Stimulated activated CD4-positive, alpha-beta T cell treated with anti-CD3 and anti-CD28 coated beads, Interleukin-4, amount 100 ng/mL, for 1 hour (primary cell): ENCODE measurements at regions not wholly inside any gene's neighbourhood (a gene's known extent, or its start where the extent isn't known, plus 50 kb on each side); places are given as distances from the start of the nearest gene placed in this dataset.
"Not testable (repeated sequence)": the region's sequence is repeated elsewhere in the genome, so short reads cannot be mapped to it uniquely, and the experiment has no call there.

Experiments used
- DNase-seq: peaks from one replicate; pipeline ENCODE4 v3.0.0-alpha.2; 2020

- DNase-seq = no peak
Measured at GRCh38 chr20:60172346-60172984, 214.2 kb downstream of the CDH26 start.

DNA sequence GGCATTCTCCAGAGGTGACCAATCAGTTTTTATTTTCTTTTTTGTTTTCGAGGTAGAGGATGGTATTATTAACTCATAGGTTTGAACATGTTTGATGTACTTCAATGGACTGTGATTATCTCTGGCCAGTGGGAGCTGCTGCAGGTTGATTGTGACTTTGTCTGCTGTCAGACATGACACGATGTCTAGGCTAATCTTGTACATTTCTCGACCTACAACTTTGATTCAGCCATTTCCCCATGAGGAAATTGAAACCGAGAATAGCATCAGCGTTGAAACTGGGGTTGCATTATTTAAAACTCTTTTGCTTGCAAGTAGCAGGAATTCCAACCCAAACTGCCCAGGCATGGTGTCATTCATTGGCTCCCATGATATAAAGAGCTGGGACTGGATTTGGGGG, 218.9 kb downstream of the CDH26 start:
- no peak for DNase-seq

- no peak for DNase-seq
Measured at GRCh38 chr20:60180986-60181385, 222.8 kb downstream of the CDH26 start.

DNA sequence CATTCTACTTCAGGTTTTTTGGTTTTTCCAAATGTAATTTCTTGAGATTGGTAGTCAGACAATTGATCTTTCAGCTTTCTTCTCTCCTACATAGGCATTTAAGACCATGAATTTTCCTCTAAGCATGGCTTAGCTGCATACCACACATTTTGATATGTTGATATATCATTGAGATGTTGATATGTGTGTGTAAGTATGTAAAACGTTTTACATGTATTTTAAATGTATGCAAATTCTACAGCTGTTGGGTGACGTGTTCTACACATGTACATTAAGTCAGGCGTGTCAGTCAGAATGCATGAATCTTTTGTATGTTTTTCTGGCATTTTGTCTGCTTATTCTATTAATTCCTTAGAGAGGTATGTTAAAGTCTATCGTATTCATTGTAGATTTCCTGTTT, 228.2 kb downstream of the CDH26 start:
- no peak for DNase-seq

DNA sequence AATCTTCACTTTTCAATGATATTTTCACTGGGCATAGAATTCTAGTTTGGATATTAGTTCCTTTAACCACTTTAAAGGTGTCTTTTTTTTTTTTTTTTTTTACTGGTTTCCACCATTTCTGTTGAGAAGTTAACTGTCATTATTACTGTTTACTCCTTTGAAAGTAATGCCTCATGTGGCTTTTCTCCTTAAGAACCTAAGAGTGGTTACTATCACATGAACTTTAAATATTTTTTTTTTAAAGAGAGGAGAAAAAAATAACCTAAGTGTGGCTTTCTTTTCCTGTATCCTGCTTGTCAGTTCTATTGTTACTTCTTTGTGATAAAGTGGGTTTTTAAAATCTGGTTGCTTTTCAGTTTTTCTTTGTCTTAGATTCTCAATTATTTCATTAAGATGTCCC, 229.5 kb downstream of the CDH26 start:
- no peak for DNase-seq

- DNase-seq = no peak
Measured at GRCh38 chr20:60191014-60191413, 232.8 kb downstream of the CDH26 start.

- no peak for DNase-seq
Measured at GRCh38 chr20:60192326-60192725, 234.1 kb downstream of the CDH26 start.

- DNase-seq = not testable (repeated sequence)
Measured at GRCh38 chr20:60199132-60199531, 240.9 kb downstream of the CDH26 start.

GRCh38 chr20:60199866-60200265, 241.6 kb downstream of the CDH26 start:
- no peak for DNase-seq

- no peak for DNase-seq
Measured at GRCh38 chr20:60200305-60200918, 242.2 kb downstream of the CDH26 start.

DNA sequence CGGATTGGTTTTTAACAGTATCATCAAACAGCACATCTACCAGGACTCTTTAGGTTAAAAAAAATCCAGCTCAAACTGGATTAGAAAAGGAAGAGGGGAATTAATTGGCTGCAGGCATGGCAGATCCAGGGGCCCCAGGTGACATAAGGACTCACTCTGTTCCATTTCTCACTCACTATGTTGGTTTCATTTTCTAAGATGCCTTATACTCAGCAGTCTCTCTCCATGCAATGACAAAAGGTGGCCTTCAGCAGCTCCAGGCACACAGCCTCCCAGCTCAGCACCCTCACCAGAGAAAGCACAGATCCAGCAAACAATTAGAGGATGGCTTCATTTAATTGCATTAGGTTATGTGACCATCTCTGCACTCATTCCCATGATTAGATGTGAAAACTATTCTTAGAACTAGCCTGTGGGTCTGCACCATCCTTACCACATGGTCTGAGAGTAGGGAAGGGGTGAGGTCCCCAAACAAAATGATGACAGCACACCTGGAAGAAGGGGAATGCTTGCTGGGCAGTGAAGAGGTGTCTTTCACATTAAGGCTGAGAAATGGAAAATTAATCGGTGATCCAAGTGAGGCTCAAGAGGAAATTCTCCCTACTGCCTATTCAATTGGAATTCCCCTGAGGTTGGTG, 243.1 kb downstream of the CDH26 start:
- DNase-seq = no peak

DNA sequence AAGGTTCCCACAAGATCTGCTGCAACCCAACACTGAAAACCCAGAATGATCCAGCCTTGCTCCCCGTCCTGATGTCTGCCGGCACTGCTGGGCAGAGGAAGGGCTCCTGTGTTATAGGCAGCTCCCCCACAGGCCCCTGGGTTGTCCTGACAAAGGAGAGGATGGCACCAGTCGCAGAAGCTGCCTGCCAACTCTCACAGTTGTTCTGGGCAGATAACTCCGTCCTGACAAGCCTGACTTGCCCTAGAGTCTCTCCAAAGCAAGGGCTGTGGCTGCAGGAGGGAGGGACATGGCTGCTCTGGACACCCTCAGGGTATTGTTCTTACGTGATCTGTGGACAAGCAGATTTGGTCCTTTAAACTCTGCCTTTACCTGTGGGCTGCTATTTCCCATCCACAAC, 243.8 kb downstream of the CDH26 start:
- no peak for DNase-seq

DNA sequence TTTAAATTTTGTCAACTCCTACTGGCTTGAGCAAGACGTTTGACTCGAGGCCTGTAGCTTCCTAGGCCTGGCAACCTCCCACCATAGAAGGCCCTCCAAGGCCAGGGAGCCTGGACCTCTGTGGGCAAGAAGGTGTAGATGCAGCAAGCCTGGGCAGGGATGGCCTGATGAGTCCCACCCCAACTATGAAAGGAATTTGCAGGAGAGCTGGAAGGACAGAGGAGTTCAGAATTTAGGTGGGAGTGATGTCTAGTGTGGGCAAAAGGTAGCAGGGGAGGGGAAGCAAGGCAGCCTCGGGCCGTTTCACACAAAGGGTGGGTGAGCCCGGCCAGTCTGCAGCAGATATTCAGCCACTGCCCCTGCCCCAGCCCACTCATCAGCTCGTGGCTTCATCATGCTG, 245.2 kb downstream of the CDH26 start:
- DNase-seq = no peak

DNA sequence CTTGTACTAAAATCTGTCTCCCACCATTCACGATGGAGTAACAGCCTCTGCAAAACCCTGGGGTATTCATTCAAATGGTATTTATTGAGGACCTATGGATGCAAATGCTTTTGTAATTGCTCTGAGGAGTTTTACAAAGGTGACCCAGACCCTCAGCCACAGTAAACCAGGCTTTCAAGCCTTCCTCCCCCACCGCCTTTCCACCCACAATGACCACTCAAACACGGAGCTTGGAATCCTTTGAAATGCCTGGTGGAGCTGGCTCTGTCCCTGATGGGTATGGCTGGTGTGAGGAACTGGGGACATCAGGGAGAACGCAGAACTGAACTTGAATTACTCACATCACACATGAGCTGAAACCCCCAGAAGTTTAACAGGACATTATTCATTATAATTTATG, 246.4 kb downstream of the CDH26 start:
- DNase-seq = no peak

DNA sequence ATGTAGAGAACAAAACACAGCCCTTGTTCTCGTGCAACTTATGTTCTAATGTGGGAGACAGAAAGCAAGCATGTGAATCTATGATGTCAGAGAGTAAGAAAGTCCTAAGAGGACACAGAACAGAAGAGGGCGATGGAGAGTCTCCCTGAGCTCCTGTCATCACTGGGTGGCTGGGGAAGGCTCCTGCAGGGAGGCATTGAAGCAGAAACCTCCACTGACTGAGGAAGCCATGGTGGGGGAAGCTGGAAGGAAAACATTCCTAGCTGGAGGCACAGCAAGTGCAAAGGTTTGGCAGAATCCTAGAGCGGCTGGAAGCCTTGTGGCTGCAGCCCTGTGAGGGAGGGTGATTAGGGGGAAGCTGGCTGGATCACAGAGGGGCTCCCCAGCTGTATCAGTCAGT, 248.0 kb downstream of the CDH26 start:
- no peak for DNase-seq

DNA sequence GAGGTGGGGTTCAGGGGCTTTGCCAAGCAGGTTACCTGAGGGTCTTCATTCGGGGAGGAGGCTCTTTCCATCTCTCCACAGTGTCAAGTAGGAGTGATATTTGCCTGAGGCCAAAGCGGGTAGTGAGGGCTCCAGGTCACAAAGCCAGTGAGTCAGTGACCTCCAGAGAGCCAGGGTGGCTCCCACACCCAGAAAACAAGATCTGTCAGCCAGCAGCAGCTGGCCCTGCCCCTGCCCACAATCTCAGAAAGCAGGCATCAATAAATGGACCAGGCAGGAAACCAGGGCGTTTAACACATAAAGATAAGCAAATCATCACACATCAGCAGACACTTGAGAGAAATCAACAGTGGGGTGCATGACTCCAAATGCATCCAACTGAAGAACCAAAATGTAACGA, 250.8 kb downstream of the CDH26 start:
- DNase-seq = no peak

GRCh38 chr20:60210779-60211617, 252.8 kb downstream of the CDH26 start:
- peak; percentile 57 for DNase-seq

DNA sequence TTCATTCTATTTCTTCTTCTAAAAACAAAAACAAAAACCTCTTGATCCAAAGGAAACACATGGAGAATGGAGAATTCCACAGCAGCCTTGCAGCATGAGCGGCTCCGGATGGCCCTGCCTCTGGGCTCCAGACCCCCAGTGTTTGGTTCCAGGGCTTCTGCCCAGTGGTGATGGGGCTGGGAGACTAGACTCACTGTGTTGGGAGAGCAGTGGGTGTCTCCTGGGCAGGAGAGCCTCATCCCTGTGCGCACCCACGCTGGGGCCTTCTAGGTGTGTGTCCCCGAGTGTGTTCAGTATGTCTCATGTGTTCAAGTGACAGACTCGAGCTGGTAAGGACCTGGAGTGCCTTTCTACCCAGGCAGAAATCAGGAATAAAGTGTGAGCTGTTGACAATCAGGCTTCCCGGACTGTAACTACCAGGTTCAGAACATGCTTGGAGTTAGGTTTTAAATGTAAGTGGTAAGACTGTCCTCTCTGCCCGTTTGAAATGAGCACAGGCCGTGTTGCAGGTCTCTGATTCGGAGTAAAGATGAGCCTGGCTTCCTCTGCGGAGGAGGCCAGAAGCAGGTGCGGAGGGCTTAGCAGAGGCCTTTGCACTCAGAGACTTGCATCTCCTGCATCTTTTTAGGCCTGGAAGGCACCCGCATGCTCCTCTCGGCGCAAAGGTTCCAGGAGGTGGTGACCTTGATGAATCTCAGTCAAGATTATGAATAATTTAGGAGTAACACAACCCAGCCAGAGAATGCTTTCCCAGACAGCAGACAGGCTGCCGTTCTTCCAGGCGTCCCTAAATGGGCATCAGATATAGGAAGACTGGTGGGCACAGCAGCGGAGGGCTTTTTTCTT, 253.6 kb downstream of the CDH26 start:
- no peak for DNase-seq

- no peak for DNase-seq
Measured at GRCh38 chr20:60212695-60213094, 254.5 kb downstream of the CDH26 start.

DNA sequence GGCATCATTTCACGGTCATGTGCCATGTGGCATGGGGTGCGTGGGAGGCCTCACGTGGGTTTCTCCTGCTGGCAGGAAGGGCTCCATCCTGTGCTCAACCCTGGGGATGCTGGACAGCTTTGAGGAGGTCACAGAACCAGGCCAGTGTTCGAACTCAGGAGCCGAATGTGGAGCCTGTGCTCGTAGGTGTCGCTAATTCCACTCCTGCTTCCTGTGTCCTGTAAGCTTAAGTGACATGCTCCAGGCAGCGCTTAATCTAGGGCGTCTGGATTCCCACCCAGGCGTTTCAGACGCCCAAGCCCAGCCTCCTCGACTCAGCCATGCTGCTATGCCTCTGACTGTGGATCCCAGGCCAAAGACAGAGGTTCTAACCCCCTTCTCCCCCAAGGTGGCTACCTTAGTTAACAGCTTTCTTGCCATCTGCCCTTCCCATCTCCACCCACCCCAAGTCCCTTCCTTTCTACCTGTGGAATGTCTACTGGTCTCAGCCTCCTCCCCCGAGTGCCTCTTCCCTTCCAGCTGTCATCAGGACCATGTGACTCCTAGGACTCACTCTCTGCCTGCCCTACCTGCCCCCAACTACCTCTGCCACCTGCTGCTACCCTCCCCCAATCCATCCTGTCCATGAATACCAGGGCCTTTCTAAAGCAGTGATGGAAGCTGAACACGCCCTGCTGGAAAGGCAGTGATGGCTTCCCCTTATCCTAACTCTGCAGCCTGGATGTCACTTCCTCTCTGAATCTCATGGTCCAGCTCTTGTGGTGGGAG, 255.1 kb downstream of the CDH26 start:
- DNase-seq = no peak

DNA sequence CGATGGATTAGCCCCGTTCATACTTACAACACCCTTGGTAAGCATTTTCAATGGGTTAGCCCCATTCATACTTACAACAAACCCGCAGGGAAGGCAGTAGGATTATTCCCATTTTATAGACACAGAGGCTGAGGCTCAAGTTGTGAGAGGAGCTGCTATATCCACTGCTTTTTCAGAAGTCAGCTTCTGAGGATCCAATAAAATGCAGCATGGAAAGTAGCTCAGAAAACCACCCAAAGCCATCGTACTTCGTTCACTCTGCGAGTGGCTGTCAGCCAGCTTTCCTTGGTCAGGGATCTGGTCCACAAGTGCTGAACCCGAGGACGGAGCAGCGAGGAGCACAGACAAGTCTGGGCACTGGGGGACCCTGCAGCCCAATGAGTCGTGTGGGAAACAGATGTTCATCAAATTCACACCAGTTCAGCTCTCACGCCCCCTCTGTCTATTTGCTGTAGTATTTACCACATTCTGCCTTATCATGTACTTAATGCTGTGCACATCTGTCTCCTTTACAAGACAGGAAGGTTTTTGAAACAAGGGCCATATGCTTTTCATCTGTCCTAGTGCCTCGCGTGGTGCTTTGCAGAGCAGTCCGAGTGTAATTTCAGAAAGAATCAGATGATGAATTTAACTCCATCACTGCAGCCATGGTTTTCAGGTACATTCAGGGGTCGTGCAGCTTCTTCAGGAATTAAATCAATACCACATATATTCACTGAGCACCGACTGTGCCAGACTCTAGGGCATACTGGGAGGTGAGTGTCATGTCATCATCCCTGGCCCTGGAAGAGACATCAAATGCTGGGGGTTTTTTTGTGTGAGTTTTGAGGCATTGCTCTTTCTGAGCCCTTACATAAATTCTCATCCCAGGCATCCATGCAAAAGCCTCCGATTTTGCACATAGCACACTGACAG, 256.9 kb downstream of the CDH26 start:
- no peak for DNase-seq
